COLO668 (cell line): ENCODE measurements at regions not wholly inside any gene's neighbourhood (a gene's known extent, or its start where the extent isn't known, plus 50 kb on each side); places are given as distances from the start of the nearest gene placed in this dataset.
"Not testable (repeated sequence)": the region's sequence is repeated elsewhere in the genome, so short reads cannot be mapped to it uniquely, and the experiment has no call there.

Experiments
- DNase-seq: peaks from one replicate; lab custom pipeline; 2025; ENCODE audit not compliant: unreplicated experiment; lab: John Stamatoyannopoulos, UW

DNA sequence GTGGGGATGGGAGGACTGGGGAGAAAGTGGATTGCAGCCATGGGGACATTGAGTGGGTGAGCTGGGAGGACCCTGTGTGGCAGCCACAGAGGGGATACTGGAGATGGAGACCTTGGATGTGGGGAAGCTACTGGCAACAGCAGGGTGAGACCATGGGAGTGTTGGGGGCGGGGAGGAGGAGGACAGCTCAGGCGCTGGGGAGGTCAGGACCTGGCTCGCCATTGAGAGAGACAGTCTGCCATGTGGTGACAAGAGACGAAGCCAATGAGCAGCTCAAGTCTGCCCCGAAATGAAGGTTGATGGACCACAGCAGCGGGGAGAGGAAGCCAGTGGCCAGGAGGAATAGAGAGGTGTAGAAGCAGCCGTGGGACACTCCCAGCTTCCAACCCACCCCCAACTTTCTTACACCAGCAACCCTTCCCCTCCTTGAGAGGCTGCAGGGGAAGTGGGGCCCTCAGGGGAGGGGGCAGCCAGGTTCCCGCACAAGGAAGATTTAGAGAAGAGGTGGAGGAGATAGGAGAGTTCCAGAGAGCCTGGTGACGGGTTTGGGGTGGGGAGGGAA is 118.1 kb downstream of the ASB7 start:
- no peak for DNase-seq

DNA sequence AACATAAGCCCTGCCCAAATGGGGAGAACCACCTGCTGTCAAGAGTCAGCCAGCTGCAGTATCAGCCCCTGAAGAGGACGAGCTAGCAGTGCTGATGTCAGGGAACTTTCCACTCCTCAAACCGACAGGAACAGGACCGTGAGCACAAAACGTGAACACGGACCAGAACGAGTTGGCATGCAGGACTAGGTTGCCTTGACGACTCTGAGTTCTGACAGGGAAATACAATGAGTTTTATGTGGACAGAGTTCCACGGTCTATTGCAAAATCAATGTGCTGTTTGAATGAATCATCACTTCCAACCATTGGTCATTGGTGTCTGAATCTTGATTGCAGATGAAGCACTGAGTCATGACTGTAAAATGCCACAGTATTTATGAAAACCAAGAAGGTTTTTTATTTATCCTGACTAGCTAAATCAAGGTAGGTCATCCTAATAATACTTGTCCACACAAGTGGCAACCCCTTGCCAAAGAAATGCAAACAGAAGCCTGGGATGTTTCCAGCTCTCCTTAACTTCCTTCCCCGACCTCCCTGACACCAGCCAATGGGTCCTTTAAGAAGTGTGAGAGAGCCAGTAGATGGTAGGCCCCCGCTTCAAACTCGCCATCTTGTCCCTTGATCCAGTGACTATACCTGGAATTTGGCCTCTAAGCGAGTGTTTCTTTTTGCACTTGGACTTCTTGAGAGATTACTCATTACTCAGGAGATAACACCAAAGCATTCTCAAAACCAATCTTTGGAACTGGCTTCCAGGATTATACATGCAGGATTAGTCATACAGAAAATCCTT is 119.6 kb downstream of the ASB7 start:
- peak; percentile 81 for DNase-seq

DNA sequence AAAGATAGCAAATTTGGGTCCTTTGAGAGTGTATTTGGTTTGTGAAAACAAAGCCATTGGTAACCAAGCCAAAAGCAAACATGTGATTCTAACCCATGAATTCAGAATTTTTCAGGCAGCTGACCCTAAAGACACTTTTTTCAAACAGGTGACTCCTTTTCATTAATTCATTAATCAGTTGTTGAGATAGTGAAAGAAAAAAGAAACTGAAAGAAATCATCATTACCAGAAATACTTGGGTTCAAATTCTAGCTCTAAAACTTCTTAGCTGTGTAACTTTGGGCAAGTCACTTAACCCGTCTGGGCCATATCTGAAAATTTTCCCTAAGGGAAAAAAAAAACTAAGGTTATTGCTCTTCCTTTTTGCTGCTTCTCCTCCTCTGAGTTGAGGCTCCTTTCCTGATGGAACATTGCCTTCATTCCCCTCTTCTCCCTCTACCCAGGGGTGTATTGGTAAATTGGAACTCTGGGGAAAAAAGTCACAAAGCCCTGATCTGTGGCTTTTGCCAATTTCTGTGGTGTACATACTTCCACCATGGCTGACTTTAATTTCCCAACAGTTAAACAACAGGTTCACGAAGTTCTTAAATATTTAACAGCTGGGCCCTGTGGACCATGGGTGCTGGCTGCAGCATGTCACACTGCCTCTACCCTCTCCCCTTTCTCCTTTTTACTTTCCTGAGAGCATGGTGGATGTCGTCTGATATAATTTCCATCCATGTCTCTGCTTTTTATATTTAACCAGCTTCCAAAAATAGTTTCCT is 120.3 kb downstream of the ASB7 start:
- no peak for DNase-seq

DNA sequence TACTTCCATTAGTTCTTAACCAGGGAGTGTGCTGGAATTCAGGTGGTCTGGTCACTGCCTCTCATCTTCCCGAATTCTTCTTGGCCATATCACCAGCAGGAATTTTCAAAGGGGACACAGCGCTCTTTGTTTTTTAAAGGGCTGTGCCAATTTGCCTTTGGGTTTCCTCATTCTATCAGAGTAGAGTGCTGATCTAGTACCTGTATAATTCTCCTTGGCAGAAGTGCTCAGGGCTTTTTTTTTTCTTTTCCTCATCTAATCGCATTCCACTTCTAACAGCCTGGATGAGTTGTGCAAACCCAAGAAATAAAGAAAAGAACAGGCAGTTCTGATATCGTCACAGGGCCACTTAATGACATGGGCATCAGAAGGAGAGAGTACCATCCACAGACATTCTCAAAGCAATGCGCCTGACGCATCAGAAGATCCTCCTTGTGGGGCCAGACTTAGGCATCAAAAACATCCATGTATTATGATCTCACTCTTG is 121.0 kb downstream of the ASB7 start:
- no peak for DNase-seq

DNA sequence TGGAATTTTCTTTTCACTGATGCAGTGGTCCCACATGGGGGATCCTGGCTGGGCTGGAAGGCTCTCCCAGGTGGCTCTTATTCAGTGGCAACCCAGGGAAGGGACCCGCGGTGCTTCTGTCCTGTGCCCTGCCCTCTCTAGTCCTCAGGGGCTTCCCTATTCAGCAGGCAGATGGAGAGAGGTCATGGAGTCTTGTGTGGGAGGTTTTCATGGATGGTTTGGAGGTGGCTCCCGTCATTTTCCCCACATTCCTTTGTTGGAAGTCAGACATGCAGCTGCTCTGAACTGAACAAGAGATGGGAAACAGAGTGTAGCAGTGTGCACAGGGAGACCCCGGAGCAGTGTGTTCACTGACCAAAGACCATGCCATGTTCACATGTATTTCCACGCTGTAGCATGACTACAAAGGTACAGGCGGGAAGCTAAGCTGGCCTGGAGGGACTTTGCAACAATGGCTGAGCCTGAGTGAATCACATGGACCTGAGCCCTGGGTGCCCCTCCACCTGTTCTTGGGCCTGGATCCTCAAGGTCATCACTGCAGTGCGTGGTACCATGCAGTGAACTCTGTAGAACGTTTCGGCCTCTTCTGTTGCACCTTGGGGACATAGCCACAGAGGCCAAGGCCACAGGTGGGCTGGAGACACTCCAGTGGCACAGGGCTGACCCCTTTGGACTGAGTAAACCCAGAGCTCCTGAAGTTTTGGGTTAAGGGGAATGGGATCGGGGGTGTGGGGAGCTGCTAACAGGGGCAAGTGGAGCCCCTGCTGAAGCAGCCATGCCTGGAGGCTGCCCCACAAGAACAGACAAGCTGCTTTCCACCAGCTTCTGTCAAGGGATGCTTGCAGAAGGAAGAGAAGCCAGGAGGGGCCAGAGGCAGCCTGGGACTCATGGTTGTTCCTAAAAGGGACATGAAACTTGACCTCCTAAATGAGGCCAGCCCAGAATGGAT is 123.0 kb downstream of the ASB7 start:
- no peak for DNase-seq

DNA sequence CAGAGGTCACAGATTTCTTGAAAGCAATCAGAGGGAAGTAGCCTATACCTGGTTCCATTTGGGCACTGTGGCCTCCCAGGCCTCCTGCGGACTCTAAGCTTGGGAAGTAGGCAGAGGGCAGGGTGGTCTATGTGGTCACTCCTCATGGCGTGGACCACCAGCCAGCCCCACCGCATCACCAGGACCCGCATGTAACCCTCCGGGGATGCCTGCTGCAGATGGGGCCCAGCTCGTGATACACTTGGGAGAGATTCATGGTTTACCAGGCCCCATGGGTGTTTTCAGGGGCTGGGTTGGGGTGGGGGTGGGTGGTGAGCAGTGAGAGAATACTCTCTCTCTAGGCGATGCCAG is 123.7 kb downstream of the ASB7 start:
- DNase-seq: no peak

DNA sequence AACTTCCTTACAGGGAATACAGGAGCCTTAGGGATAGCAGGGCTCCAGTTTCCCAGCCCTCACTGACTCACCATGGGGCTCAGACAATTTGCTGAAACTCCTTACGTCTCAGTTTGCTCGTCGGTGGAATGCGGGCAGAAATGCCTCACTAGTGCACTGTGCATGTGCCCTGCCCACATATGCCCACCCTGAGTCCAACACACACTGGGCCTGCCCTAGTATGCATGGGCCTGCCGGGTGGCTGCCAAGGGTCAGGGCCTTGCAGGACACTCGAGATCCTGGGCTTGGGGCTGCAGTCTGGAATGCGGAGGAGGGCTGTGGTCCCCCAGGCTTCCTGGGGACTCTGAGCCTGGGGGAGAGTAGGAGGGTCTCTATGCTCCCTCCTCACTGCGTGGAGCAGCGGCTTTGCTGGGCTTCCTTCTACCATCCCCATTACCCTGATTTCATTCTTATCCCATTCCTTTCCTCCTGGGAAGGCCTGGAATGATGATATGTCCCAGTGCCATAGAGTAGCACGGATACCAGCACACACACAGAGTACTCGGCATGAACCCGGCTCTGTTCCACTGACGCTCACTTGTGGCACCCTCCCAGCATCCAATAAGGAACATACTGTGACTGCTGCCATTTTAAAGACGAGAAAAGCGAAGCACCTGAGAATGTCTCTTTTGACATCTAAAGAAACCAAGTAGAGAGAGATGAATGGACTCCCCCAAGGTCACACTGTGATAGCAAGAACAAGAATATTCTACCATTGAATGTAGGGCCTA is 124.2 kb downstream of the ASB7 start:
- DNase-seq: no peak

DNA sequence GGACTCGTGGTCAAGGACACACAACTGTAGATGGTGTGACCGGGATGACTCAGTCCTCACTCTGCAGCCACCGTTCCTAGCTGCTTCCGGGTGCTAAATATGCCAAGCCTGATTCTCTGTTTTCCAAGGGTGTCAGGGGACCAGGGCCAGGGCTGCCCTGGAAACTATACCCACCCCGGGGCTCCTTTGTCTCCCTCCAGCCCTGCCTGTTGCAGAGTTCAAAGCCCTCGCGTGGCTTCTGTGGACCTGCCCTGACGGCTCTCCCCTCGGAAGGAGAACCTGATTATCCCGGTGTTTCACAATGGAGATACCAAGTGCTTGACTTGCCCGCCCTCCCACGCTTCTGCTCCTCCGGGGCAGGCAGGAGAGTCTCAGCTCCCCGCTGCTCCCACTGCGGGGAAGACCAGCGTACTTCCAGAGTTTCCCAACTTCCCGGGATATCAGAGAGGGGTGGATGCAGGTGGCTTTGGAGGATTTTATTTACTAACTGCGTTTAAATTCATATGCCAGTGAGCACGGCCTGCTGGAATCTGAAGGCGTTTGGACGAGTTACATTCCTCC is 125.0 kb downstream of the ASB7 start:
- no peak for DNase-seq

DNA sequence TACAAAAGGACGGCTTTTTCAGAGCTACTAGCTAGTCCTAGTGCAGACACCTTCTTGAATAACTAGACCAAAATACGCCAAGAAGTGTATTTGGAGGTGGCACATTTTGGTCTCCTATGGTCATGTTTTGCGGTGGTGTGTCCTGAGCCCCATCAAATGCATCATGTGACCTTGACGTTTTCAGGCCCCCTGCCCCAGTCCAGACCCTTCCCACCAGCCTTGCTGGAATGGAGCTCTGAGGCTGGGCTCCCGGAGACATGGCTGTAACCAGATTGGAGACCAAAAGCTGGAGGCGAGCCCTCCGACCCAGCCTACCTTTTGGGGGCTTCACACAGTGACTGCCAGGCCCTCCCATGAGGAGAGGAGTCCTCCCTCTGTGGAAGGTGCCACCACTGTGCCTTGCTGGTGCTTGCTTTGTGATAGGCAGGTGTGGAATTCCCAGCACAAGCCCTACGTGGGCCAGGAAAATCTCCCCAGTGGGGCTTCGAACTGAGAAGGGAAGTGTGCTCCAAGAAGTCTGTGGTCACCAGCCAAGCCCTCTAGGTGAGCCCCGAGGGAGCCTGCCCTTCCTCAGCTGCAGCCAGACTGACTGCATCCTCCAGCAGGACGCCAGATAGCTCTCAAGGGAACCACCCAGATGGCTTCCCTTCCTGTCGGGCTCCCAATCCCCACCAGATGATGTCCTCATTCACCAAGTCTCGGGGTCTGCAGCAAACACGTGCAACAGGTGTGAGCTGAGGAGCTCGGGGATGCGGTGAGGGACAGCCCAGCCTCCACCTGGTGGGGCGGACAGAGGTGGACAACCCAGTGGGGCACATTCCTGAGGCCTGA is 126.2 kb downstream of the ASB7 start:
- DNase-seq: no peak

DNA sequence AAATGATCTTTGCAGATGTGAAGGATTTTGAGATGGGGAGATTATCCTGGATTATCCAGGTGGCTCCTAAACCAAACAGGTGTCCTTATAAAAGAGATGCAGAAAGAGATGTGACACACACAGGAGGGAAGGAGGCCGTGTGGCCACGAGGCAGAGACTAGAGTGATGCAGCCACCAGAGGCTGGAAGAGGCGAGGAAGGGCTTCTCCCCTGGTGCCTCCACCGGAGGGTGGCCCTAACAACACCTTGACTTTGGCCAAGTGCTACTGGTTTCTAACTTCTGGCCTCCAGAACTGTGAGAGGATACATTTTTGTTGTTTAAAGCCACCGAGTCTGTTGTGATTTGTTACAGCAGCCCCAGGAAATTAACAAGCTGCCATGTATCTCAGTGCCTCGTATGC is 127.1 kb downstream of the ASB7 start:
- DNase-seq: no peak

DNA sequence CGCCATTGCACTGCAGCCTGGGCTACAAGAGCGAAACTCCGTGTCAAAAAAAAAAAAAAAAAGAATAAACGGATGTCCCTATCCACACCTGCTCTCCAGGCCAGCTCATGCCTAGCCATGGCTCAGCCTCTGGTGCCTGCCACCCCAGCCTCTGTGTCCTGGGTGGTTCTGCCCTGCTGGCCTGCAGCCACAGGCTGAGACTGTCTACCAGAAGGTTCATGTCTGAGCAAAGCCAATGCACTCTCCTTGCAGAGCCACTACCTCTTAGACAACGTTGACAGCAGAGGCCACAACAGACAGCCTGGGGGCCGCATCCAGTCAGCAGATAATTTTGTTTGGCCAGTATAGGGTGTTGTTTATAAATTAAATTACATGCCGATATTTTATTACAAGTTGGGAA is 127.7 kb downstream of the ASB7 start:
- DNase-seq: no peak

DNA sequence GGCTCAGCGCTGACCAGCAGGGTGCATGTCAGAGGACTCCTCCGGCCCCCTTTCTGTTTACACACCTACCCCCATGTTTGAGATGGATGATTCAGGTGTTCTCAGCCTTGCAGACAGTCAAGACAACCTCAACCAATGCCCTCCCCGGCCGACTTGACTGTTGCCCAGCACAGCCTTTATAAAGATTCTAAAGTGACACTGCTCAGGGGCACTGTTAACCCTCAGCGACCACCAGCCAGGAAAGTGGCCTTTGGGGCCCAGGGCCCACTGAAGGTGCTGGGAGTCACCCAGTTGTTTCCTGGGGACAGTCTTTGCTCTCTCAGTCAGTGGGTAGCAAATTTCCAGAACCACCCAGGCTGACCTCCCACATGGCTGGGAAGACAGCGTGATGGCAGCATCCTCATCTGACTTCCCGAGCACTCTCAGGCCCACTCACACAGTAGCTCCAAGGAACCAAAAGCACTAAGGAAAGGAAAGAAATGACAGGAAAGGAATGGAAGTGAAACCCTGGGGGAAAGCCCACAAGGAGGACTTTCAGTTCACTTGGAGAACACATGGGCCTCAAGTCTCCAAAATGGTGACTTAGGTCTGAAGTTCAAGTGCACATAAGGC is 128.4 kb downstream of the ASB7 start:
- no peak for DNase-seq

DNA sequence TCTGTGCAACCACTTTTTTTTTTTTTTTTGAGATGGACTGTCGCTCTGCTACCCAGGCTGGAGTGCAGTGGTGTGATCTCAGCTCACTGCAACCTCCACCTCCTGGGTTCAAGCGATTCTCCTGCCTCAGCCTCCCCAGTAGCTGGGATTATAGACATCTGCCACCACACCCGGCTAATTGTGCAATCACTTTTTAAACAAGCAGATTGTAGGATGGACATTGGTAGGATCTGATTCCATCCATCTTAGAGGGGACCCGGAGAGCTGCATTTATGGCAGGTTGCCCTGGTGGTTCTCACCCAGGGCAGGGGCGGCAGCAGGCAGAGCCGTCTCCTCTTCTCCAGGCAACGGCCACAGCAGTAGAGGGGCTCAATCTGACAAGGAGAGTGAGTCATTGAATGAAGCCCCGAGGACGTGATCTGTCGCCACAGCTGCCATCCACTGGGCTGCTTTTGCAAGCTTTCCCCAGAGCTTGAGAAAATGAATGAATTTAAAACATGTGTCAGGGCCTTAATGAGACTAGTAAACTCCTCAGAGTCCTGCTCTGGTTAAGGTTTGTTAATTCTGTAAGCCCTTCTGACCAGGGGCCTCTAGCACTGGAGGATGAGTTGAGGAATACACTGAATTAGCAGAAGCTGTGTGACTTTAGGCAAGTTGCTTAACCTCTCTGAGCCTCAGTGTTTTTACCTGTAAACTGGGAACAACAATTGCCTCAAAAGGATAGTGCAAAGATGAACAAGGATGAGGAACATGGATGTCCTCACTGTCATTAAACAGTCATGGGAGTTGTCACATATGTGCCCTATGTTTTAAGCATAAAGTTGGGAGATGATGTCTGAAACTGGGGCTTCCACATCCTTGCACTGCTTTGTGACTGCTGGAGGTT is 129.1 kb downstream of the ASB7 start:
- no peak for DNase-seq

DNA sequence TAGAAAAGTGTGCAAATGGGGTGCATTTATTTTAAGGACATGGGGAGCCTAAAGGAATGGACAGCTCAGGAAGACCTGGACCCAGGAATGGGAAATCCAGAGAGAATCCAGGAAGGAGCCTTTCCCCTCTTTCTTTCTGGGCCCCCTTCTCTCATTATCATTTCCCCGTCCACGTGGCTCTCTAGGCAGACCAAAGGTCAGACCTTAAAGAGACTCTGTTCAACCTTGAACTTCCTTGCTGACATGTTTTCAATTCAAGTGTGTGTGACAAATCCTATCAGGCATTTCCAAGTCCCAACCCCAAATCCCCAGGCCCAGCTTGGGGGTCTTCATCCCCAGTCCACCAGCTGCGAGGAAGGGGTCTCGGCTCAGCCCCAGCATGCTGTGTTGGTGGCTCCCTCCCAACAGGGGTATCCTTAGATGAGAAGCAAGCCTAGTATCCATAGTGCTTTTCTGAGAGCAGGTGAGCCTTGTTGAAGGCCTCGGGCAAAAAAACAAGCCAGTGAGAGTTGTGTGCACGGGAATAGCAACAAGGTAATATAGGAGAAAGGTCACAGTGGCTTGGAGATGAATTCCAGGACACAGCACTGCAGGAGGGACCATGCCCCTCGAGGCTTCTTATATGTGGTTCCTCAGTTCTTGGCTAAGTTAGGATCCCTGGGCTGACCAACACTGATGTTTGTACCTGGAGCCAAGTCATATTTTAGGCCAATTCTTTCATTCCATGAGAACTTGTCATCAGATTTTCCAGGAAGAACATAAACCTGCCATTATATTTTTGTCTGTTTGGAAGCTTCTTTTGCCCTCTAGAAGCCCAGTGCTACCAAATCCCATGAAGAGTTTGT is 130.0 kb downstream of the ASB7 start:
- DNase-seq: no peak

DNA sequence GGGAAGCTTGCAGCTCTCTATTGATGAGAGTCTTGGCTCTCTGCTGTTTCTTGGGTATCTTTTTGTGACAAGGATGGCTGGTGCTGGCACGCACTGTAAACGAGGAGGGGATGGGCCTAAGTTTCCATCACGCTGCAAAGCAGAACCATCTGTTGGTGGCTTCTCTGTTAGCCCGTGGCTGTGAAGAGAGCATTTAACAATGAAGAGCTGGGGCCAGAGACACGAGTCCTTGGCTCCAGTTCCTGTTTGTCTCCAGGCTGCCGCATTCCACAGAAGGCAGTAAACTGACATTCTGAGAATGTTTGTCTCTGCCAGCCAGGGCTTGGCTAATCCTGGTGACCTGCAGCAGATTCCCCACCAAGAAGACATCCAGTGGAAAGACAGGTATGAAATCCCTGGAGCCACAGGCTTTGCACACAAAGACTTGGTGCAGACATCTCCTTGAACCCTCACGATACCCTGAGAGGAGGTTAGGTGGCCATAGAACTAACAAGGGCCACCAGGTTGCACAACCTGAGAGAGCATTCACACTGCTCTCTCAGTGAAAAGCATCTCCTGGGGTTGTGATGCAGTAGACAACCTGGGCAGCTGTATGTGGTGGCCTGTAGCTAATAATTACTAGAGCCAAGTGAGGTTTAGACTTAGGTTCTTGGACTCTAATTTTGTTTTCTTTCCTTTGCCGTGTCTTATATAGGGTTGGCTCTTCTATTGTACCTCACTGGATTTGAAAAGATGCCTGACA is 130.9 kb downstream of the ASB7 start:
- no peak for DNase-seq

DNA sequence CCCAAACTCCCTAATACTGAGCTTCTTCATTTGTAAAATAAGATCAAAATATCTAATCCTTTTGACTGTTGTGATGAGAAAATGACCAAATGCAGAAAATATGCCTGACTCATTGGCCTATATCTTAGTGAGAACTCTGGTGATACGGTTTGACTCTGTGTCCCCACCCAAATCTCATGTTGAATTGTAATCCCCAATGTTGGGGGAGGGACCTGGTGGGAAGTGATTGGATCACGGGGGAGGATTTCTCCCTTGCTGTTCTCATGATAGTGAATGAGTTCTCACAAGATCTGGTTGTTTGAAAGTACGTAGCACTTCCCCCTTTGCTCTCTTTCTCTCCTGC is 131.4 kb downstream of the ASB7 start:
- not testable (repeated sequence) for DNase-seq
